ENCODE measurements at regions not wholly inside any gene's neighbourhood (a gene's known extent, or its start where the extent isn't known, plus 50 kb on each side); places are given as distances from the start of the nearest gene placed in this dataset.

DNA sequence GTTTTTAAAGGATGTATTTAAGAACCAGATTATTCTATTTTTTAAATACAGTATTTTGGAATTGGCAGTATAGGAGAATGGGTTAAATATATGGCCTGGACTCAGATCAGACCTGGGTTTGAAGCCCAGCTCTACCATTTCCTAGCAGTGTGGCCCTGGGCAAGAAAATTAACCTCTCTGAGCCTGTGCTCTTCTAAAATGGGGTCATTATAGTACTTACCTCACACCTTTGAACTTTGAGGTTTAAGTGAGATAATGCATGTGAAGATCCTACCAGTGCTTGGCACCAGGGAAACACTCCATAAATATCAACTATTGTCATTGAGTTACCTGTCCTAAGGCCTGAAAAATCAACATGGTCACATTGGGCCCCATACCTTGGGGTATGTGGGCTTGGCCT, 93.4 kb upstream of the WSB1 start:
- Histone ChIP-seq H3K9me3 (replicated peaks; ENCODE audit: control insufficient read depth, insufficient read depth, low read depth, low read length) (0 out of 2 replicates have a peak, but pooled peaks cover 3% of the 10 kb centered on the region), H3K4me2 (ENCODE audit: insufficient read depth, low read length) (no peak overlapping the region), H3K4me3 (no peak overlapping the region), H4K20me1 (replicated peaks; ENCODE audit: control insufficient read depth, insufficient read depth, low read length) (no peaks in the 10 kb centered on the region), H3K36me3 (ENCODE audit: control insufficient read depth, insufficient read depth, low read length) (no peaks in the 10 kb centered on the region), H3K9ac (ENCODE audit: insufficient read depth in 1 of 2, low read depth in 2 of 2, low read length in 2 of 2) (no peak overlapping the region), H2AFZ (ENCODE audit: low read depth, low read length) (no peak overlapping the region), H3K9me1 (ENCODE audit: control insufficient read depth, insufficient read depth, low read length) (no peaks in the 10 kb centered on the region), H3K27ac (ENCODE audit: extremely low read depth, low read depth, low read length) (no peak overlapping the region), H3K4me1 (replicated peaks in 1 of 2; ENCODE audit: control insufficient read depth in 2 of 2, insufficient read depth in 2 of 2, low read length in 2 of 2) (no peaks in the 10 kb centered on the region), H3K27me3 (ENCODE audit: control insufficient read depth in 2 of 2, insufficient read depth in 2 of 2, low read length in 2 of 2) (no peaks in the 10 kb centered on the region), H3K79me2 (ENCODE audit: control insufficient read depth, insufficient read depth, low read length) (no peaks in the 10 kb centered on the region)
- no peak for DNase-seq (ENCODE audit: extremely low read depth in 1 of 4, low spot score in 3 of 4)
- no peak for ATAC-seq
- intact Hi-C loops (cut with micrococcal nuclease) (no loop called here), in situ Hi-C loops (cut with MboI) (no loop called here)
- ChIA-PET CTCF (ENCODE audit: low intra/inter-chr PET ratio) (no interaction called here), POLR2A (no interaction called here)
- no TSS peak for BruUV-seq (replicated peaks)
- FAIRE-seq = no peak
- TF ChIP-seq POLR2A (conservative IDR thresholded peaks at IDR 0.05) (no peak), HNRNPLL (IDR thresholded peaks at IDR 0.05; ENCODE audit: low read depth, low read length, poor library complexity, severe bottlenecking) (no peak), KLF13 (tag; IDR thresholded peaks at IDR 0.05; ENCODE audit: borderline replicate concordance, low read depth) (no peak), ZFP30 (CRISPR knock-in tag; IDR thresholded peaks at IDR 0.05; ENCODE audit: borderline replicate concordance) (no peak), ZNF668 (CRISPR knock-in tag; IDR thresholded peaks at IDR 0.05) (no peak), POLR2AphosphoS2 (IDR thresholded peaks at IDR 0.05; ENCODE audit: low read length) (no peak), SAFB (IDR thresholded peaks at IDR 0.05; ENCODE audit: borderline replicate concordance, low read depth, low read length) (no peak), ZNF431 (CRISPR knock-in tag; IDR thresholded peaks at IDR 0.05) (no peak), GABPB1 (CRISPR knock-in tag; IDR thresholded peaks at IDR 0.05) (no peak), ZC3H4 (CRISPR knock-in tag; IDR thresholded peaks at IDR 0.05; ENCODE audit: borderline replicate concordance) (no peak)
- TF ChIP-seq, protein P1, sequence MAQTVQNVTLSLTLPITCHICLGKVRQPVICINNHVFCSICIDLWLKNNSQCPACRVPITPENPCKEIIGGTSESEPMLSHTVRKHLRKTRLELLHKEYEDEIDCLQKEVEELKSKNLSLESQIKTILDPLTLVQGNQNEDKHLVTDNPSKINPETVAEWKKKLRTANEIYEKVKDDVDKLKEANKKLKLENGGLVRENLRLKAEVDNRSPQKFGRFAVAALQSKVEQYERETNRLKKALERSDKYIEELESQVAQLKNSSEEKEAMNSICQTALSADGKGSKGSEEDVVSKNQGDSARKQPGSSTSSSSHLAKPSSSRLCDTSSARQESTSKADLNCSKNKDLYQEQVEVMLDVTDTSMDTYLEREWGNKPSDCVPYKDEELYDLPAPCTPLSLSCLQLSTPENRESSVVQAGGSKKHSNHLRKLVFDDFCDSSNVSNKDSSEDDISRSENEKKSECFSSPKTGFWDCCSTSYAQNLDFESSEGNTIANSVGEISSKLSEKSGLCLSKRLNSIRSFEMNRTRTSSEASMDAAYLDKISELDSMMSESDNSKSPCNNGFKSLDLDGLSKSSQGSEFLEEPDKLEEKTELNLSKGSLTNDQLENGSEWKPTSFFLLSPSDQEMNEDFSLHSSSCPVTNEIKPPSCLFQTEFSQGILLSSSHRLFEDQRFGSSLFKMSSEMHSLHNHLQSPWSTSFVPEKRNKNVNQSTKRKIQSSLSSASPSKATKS (CRISPR knock-in tag; IDR thresholded peaks at IDR 0.05) = no peak
- TF ChIP-seq, protein P2, sequence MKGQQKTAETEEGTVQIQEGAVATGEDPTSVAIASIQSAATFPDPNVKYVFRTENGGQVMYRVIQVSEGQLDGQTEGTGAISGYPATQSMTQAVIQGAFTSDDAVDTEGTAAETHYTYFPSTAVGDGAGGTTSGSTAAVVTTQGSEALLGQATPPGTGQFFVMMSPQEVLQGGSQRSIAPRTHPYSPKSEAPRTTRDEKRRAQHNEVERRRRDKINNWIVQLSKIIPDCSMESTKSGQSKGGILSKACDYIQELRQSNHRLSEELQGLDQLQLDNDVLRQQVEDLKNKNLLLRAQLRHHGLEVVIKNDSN (CRISPR knock-in tag; IDR thresholded peaks at IDR 0.05) = no peak
- TF ChIP-seq, protein P3, sequence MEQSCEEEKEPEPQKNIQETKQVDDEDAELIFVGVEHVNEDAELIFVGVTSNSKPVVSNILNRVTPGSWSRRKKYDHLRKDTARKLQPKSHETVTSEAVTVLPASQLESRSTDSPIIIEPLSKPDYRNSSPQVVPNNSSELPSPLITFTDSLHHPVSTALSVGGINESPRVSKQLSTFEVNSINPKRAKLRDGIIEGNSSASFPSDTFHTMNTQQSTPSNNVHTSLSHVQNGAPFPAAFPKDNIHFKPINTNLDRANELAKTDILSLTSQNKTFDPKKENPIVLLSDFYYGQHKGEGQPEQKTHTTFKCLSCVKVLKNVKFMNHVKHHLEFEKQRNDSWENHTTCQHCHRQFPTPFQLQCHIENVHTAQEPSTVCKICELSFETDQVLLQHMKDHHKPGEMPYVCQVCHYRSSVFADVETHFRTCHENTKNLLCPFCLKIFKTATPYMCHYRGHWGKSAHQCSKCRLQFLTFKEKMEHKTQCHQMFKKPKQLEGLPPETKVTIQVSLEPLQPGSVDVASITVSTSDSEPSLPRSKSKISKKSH (CRISPR knock-in tag; IDR thresholded peaks at IDR 0.05) = no peak

Measured in K562 (cell line).